ENCODE measurements at regions not wholly inside any gene's neighbourhood (a gene's known extent, or its start where the extent isn't known, plus 50 kb on each side); places are given as distances from the start of the nearest gene placed in this dataset.
A peak's percentile ranks its signal among the peaks of the same experiment; 100 is the strongest.

GRCh38 chr3:184477940-184478339 lies 83.6 kb upstream of the EPHB3 start:
- Mint-ChIP-seq H3K27me3 (ENCODE audit: low read depth) (peaks cover 15% of the 10 kb centered on the region), H3K36me3 (ENCODE audit: low read depth) (no peaks in the 10 kb centered on the region), H3K4me3 (no peak overlapping the region), H3K27ac (ENCODE audit: unreplicated experiment) (no peak overlapping the region), H3K9me3 (peaks cover 3% of the 10 kb centered on the region), H3K4me1 (peaks cover 10% of the 10 kb centered on the region)
- no peak for TF ChIP-seq CTCF (conservative IDR thresholded peaks at IDR 0.05)
- DNase-seq (ENCODE audit: low read depth, low spot score), result no peak

- H3K4me3 Mint-ChIP-seq, result no peak overlapping the region
- no peaks in the 10 kb centered on the region for H3K36me3 Mint-ChIP-seq (ENCODE audit: low read depth)
- H3K4me1 Mint-ChIP-seq, result peaks cover 10% of the 10 kb centered on the region
- peak overlapping the region; percentile 22 for H3K27ac Mint-ChIP-seq (ENCODE audit: unreplicated experiment)
- TF ChIP-seq CTCF (conservative IDR thresholded peaks at IDR 0.05), result no peak
- H3K9me3 Mint-ChIP-seq, result peaks cover 3% of the 10 kb centered on the region
- peaks cover 15% of the 10 kb centered on the region for H3K27me3 Mint-ChIP-seq (ENCODE audit: low read depth)
- no peak for DNase-seq (ENCODE audit: low read depth, low spot score)
Measured at GRCh38 chr3:184479426-184480126, 82.0 kb upstream of the EPHB3 start.

- Mint-ChIP-seq H3K9me3 (peaks cover under 1% of the 10 kb centered on the region), H3K36me3 (ENCODE audit: low read depth) (no peaks in the 10 kb centered on the region)
- no peak for TF ChIP-seq CTCF (conservative IDR thresholded peaks at IDR 0.05)
Measured at GRCh38 chr3:184480831-184481230, 80.8 kb upstream of the EPHB3 start.

GRCh38 chr3:184481984-184482671 lies 79.5 kb upstream of the EPHB3 start:
- Mint-ChIP-seq H3K9me3 (no peaks in the 10 kb centered on the region), H3K4me3 (no peak overlapping the region)

More at GRCh38 chr3:184480831-184481230, 80.8 kb upstream of the EPHB3 start:
- Mint-ChIP-seq H3K27ac (ENCODE audit: unreplicated experiment) (peak overlapping the region; percentile 73), H3K27me3 (ENCODE audit: low read depth) (peaks cover 7% of the 10 kb centered on the region), H3K4me3 (no peak overlapping the region), H3K4me1 (peaks cover 10% of the 10 kb centered on the region)
- DNase-seq (ENCODE audit: low read depth, low spot score), result no peak

GRCh38 chr3:184485241-184485640 lies 76.3 kb upstream of the EPHB3 start:
- no peak overlapping the region for H3K4me3 Mint-ChIP-seq
- no peaks in the 10 kb centered on the region for H3K4me1 Mint-ChIP-seq
- no peaks in the 10 kb centered on the region for H3K36me3 Mint-ChIP-seq (ENCODE audit: low read depth)
- DNase-seq (ENCODE audit: low read depth, low spot score), result no peak
- no peak for TF ChIP-seq CTCF (conservative IDR thresholded peaks at IDR 0.05)
- no peak overlapping the region for H3K27ac Mint-ChIP-seq (ENCODE audit: unreplicated experiment)
- no peaks in the 10 kb centered on the region for H3K9me3 Mint-ChIP-seq
- peaks cover 27% of the 10 kb centered on the region for H3K27me3 Mint-ChIP-seq (ENCODE audit: low read depth)

More at GRCh38 chr3:184481984-184482671, 79.5 kb upstream of the EPHB3 start:
- Mint-ChIP-seq H3K4me1 (peaks cover 10% of the 10 kb centered on the region), H3K36me3 (ENCODE audit: low read depth) (no peaks in the 10 kb centered on the region), H3K27me3 (ENCODE audit: low read depth) (no peaks in the 10 kb centered on the region), H3K27ac (ENCODE audit: unreplicated experiment) (no peak overlapping the region)
- no peak for DNase-seq (ENCODE audit: low read depth, low spot score)
- no peak for TF ChIP-seq CTCF (conservative IDR thresholded peaks at IDR 0.05)

Measured in neural crest cell (in vitro differentiated cells).